Parathyroid adenoma (tissue), 2 donors: ENCODE measurements at regions not wholly inside any gene's neighbourhood (a gene's known extent, or its start where the extent isn't known, plus 50 kb on each side); places are given as distances from the start of the nearest gene placed in this dataset.
A peak's percentile ranks its signal among the peaks of the same experiment; 100 is the strongest.

Source experiments
- H2AFZ ChIP-seq: fragments of 300-600 bp; sonication (generic); one replicate; pipeline ENCODE4 v1.7.0; 2017; ENCODE audit warnings: antibody characterized with exemption, mild to moderate bottlenecking
- H3K27ac ChIP-seq: fragments of 300-600 bp; sonication (generic); one replicate; pipeline ENCODE4 v1.7.0; 2017
- H3K27me3 ChIP-seq: fragments of 300-600 bp; sonication (generic); one replicate; pipeline ENCODE4 v1.7.0; 2017; ENCODE audit warnings: low read length; ENCODE audit not compliant: control insufficient read depth, insufficient read depth
- H3K36me3 ChIP-seq: fragments of 300-600 bp; sonication (generic); one replicate; pipeline ENCODE4 v1.7.0; 2017; ENCODE audit warnings: low read length; ENCODE audit not compliant: control insufficient read depth, insufficient read depth
- H3K4me1 ChIP-seq: fragments of 300-600 bp; sonication (generic); one replicate; pipeline ENCODE4 v1.7.0; 2017; ENCODE audit warnings: control low read depth
- H3K4me2 ChIP-seq: fragments of 300-600 bp; sonication (generic); one replicate; pipeline ENCODE4 v1.7.0; 2017; ENCODE audit warnings: low read length
- H3K4me3 ChIP-seq: fragments of 300-600 bp; sonication (generic); one replicate; pipeline ENCODE4 v1.7.0; 2017; ENCODE audit warnings: low read depth, low read length
- H3K79me2 ChIP-seq: fragments of 300-600 bp; sonication (generic); one replicate; pipeline ENCODE4 v1.7.0; 2017; ENCODE audit warnings: control low read depth
- H3K9ac ChIP-seq: fragments of 300-600 bp; sonication (generic); one replicate; pipeline ENCODE4 v1.7.0; 2017; ENCODE audit warnings: mild to moderate bottlenecking
- H3K9me3 ChIP-seq: fragments of 300-600 bp; sonication (generic); one replicate; pipeline ENCODE4 v1.7.0; 2017; ENCODE audit warnings: low read length; ENCODE audit not compliant: control insufficient read depth
- CTCF ChIP-seq: fragments of 300-600 bp; sonication (generic); IDR thresholded peaks from one replicate; pipeline ENCODE4 v1.7.0; 2017; ENCODE audit warnings: antibody characterized with exemption, mild to moderate bottlenecking
- donor health status: primary hyperparathyroidism.

- Histone ChIP-seq H3K9ac (no peak overlapping the region), H3K27ac (no peak overlapping the region), H3K4me2 (no peak overlapping the region), H2AFZ (no peak overlapping the region), H3K27me3 (no peaks in the 10 kb centered on the region), H3K4me3 (no peak overlapping the region), H3K9me3 (no peaks in the 10 kb centered on the region), H3K4me1 (peaks cover 21% of the 10 kb centered on the region), H3K36me3 (no peaks in the 10 kb centered on the region), H3K79me2 (no peaks in the 10 kb centered on the region)
- TF ChIP-seq CTCF: no peak
These were observed 156.5 kb downstream of the PAWR start for GRCh38 chr12:79534029-79534867.

GRCh38 chr12:79532907-79533288 lies 157.9 kb downstream of the PAWR start:
- H3K79me2 ChIP-seq: no peaks in the 10 kb centered on the region
- H2AFZ ChIP-seq: no peak overlapping the region
- no peaks in the 10 kb centered on the region for H3K36me3 ChIP-seq
- H3K4me2 ChIP-seq: no peak overlapping the region
- no peak overlapping the region for H3K4me3 ChIP-seq
- no peaks in the 10 kb centered on the region for H3K27me3 ChIP-seq
- no peaks in the 10 kb centered on the region for H3K9me3 ChIP-seq
- H3K27ac ChIP-seq: peak overlapping the region; percentile 3
- H3K9ac ChIP-seq: no peak overlapping the region
- peaks cover 21% of the 10 kb centered on the region for H3K4me1 ChIP-seq
- TF ChIP-seq CTCF: no peak

- H3K36me3 ChIP-seq: no peaks in the 10 kb centered on the region
- peak overlapping the region; percentile 66 for H3K27ac ChIP-seq
- H3K9ac ChIP-seq: no peak overlapping the region
- peak overlapping the region; percentile 18 for H3K4me3 ChIP-seq
- no peaks in the 10 kb centered on the region for H3K79me2 ChIP-seq
- H3K4me1 ChIP-seq: peaks cover 21% of the 10 kb centered on the region
- H2AFZ ChIP-seq: peak overlapping the region; percentile 4
- no peaks in the 10 kb centered on the region for H3K27me3 ChIP-seq
- peak overlapping the region; percentile 6 for H3K4me2 ChIP-seq
- TF ChIP-seq CTCF: no peak
- H3K9me3 ChIP-seq: no peaks in the 10 kb centered on the region
These were observed 159.2 kb downstream of the PAWR start for GRCh38 chr12:79531518-79531917.

- no peak for TF ChIP-seq CTCF
- H3K9ac ChIP-seq: no peak overlapping the region
- no peaks in the 10 kb centered on the region for H3K36me3 ChIP-seq
- H3K27me3 ChIP-seq: no peaks in the 10 kb centered on the region
- no peaks in the 10 kb centered on the region for H3K9me3 ChIP-seq
- H3K4me2 ChIP-seq: no peak overlapping the region
- H3K4me1 ChIP-seq: peaks cover 22% of the 10 kb centered on the region
- no peak overlapping the region for H3K27ac ChIP-seq
- no peak overlapping the region for H2AFZ ChIP-seq
- no peaks in the 10 kb centered on the region for H3K79me2 ChIP-seq
- no peak overlapping the region for H3K4me3 ChIP-seq
These were observed 163.3 kb downstream of the PAWR start for GRCh38 chr12:79527473-79527872.

GRCh38 chr12:79525357-79525756 lies 165.4 kb downstream of the PAWR start:
- Histone ChIP-seq H3K9me3 (no peaks in the 10 kb centered on the region), H3K4me1 (peaks cover 14% of the 10 kb centered on the region), H3K27me3 (no peaks in the 10 kb centered on the region), H2AFZ (no peak overlapping the region), H3K4me2 (no peak overlapping the region), H3K79me2 (no peaks in the 10 kb centered on the region), H3K27ac (no peak overlapping the region), H3K36me3 (no peaks in the 10 kb centered on the region), H3K4me3 (no peak overlapping the region), H3K9ac (no peak overlapping the region)
- no peak for TF ChIP-seq CTCF
